NOMO-1 (cell line): ENCODE measurements at regions not wholly inside any gene's neighbourhood (a gene's known extent, or its start where the extent isn't known, plus 50 kb on each side); places are given as distances from the start of the nearest gene placed in this dataset.

Experiments
- DNase-seq, 2 experiments: peaks; one replicate each; lab custom pipeline; 2025; ENCODE audit not compliant: unreplicated experiment in 2 of 2; lab: John Stamatoyannopoulos, UW

- DNase-seq: no peak
These were observed 183.9 kb upstream of the GHITM start for GRCh38 chr10:83955406-83955805.

GRCh38 chr10:83957168-83957947 lies 182.0 kb upstream of the GHITM start:
- no peak for DNase-seq

GRCh38 chr10:83959328-83959727 lies 180.0 kb upstream of the GHITM start:
- peak; percentile 30 to 69 for DNase-seq

GRCh38 chr10:83960125-83960524 lies 179.2 kb upstream of the GHITM start:
- no peak for DNase-seq

GRCh38 chr10:83961620-83962019 lies 177.7 kb upstream of the GHITM start:
- peak in 1 of 2 experiments; percentile 18 for DNase-seq

- peak in 1 of 2 experiments; percentile 7 for DNase-seq
These were observed 175.9 kb upstream of the GHITM start for GRCh38 chr10:83963446-83963845.

GRCh38 chr10:83965473-83965872 lies 173.8 kb upstream of the GHITM start:
- no peak for DNase-seq

- no peak for DNase-seq
These were observed 171.3 kb upstream of the GHITM start for GRCh38 chr10:83968052-83968451.

- no peak for DNase-seq
These were observed 160.5 kb upstream of the GHITM start for GRCh38 chr10:83978681-83979383.

- DNase-seq: peak in 1 of 2 experiments; percentile 19
These were observed 156.5 kb upstream of the GHITM start for GRCh38 chr10:83982812-83983211.

GRCh38 chr10:83983578-83984255 lies 155.6 kb upstream of the GHITM start:
- DNase-seq: peak in 1 of 2 experiments; percentile 16

- DNase-seq: no peak
These were observed 155.1 kb upstream of the GHITM start for GRCh38 chr10:83984256-83984640.

GRCh38 chr10:83986800-83987199 lies 152.5 kb upstream of the GHITM start:
- DNase-seq: no peak

- DNase-seq: no peak
These were observed 152.1 kb upstream of the GHITM start for GRCh38 chr10:83987216-83987615.

- DNase-seq: no peak
These were observed 150.9 kb upstream of the GHITM start for GRCh38 chr10:83988435-83988834.

GRCh38 chr10:83990126-83990525 lies 149.2 kb upstream of the GHITM start:
- peak; percentile 94 for DNase-seq

- DNase-seq: peak; percentile 31 to 39
These were observed 147.1 kb upstream of the GHITM start for GRCh38 chr10:83991986-83992753.

GRCh38 chr10:83994325-83994724 lies 145.0 kb upstream of the GHITM start:
- peak; percentile 37 to 78 for DNase-seq

- no peak for DNase-seq
These were observed 143.5 kb upstream of the GHITM start for GRCh38 chr10:83995738-83996331.

GRCh38 chr10:84004221-84004620 lies 135.1 kb upstream of the GHITM start:
- no peak for DNase-seq
